CD4-positive, alpha-beta T cell treated with Interleukin-6 at 100 ng/mL for 8 hours (primary cell): ENCODE measurements at regions not wholly inside any gene's neighbourhood (a gene's known extent, or its start where the extent isn't known, plus 50 kb on each side); places are given as distances from the start of the nearest gene placed in this dataset.

Experiments
- DNase-seq: peaks from one replicate; pipeline ENCODE4 v3.0.0-alpha.2; 2020; ENCODE audit warnings: mixed read lengths, low spot score

GRCh38 chr4:36716874-36717273 is 435.5 kb downstream of the DTHD1 start:
- no peak for DNase-seq

- no peak for DNase-seq
Measured at GRCh38 chr4:36719425-36719824, 438.0 kb downstream of the DTHD1 start.

- no peak for DNase-seq
Measured at GRCh38 chr4:36722986-36723385, 441.6 kb downstream of the DTHD1 start.

- no peak for DNase-seq
Measured at GRCh38 chr4:36734334-36734733, 452.9 kb downstream of the DTHD1 start.

GRCh38 chr4:36737691-36738090 is 456.3 kb downstream of the DTHD1 start:
- DNase-seq, result no peak

GRCh38 chr4:36740796-36741310 is 459.4 kb downstream of the DTHD1 start:
- no peak for DNase-seq

GRCh38 chr4:36747277-36748129 is 466.1 kb downstream of the DTHD1 start:
- DNase-seq, result no peak

- DNase-seq, result no peak
Measured at GRCh38 chr4:36753048-36753447, 471.6 kb downstream of the DTHD1 start.

- no peak for DNase-seq
Measured at GRCh38 chr4:36757580-36758311, 476.3 kb downstream of the DTHD1 start.

GRCh38 chr4:36758312-36759178 is 477.1 kb downstream of the DTHD1 start:
- DNase-seq, result no peak

GRCh38 chr4:36761607-36762006 is 480.2 kb downstream of the DTHD1 start:
- no peak for DNase-seq

GRCh38 chr4:36763814-36764213 is 480.7 kb upstream of the NWD2 start:
- DNase-seq, result no peak

GRCh38 chr4:36767596-36767995 is 476.9 kb upstream of the NWD2 start:
- DNase-seq, result no peak

- DNase-seq, result no peak
Measured at GRCh38 chr4:36771411-36772153, 473.0 kb upstream of the NWD2 start.

- no peak for DNase-seq
Measured at GRCh38 chr4:36772154-36772516, 472.4 kb upstream of the NWD2 start.

- no peak for DNase-seq
Measured at GRCh38 chr4:36773467-36773866, 471.1 kb upstream of the NWD2 start.

GRCh38 chr4:36775544-36775943 is 469.0 kb upstream of the NWD2 start:
- no peak for DNase-seq

GRCh38 chr4:36779601-36780000 is 464.9 kb upstream of the NWD2 start:
- DNase-seq, result no peak

GRCh38 chr4:36785973-36786372 is 458.6 kb upstream of the NWD2 start:
- DNase-seq, result no peak

- no peak for DNase-seq
Measured at GRCh38 chr4:36786519-36786918, 458.0 kb upstream of the NWD2 start.

GRCh38 chr4:36794716-36795115 is 449.8 kb upstream of the NWD2 start:
- DNase-seq, result no peak

GRCh38 chr4:36812149-36812548 is 432.4 kb upstream of the NWD2 start:
- DNase-seq, result no peak
